Stimulated activated CD4-positive, alpha-beta T cell treated with anti-CD3 and anti-CD28 coated beads, TNF-alpha, amount 100 ng/mL, for 24 hours (primary cell): ENCODE measurements at regions not wholly inside any gene's neighbourhood (a gene's known extent, or its start where the extent isn't known, plus 50 kb on each side); places are given as distances from the start of the nearest gene placed in this dataset.

Experiments
- DNase-seq, 3 experiments: peaks; one replicate each; pipeline ENCODE4 v3.0.0-alpha.2; 2020; ENCODE audit warnings: low read depth in 3 of 3

- no peak for DNase-seq
Observed at GRCh38 chr16:64892835-64893785, 228.8 kb downstream of the CDH11 start.

GRCh38 chr16:64889446-64889845, 232.4 kb downstream of the CDH11 start:
- no peak for DNase-seq

- no peak for DNase-seq
Observed at GRCh38 chr16:64887651-64888050, 234.2 kb downstream of the CDH11 start.

GRCh38 chr16:64882078-64882784, 239.6 kb downstream of the CDH11 start:
- DNase-seq: no peak

GRCh38 chr16:64880994-64881393, 240.9 kb downstream of the CDH11 start:
- DNase-seq: no peak

- no peak for DNase-seq
Observed at GRCh38 chr16:64880006-64880405, 241.9 kb downstream of the CDH11 start.

GRCh38 chr16:64878940-64879339, 242.9 kb downstream of the CDH11 start:
- DNase-seq: no peak

GRCh38 chr16:64872101-64872500, 249.8 kb downstream of the CDH11 start:
- DNase-seq: no peak

GRCh38 chr16:64870859-64871258, 251.0 kb downstream of the CDH11 start:
- no peak for DNase-seq

GRCh38 chr16:64869781-64870180, 252.1 kb downstream of the CDH11 start:
- DNase-seq: no peak

GRCh38 chr16:64866021-64866420, 255.8 kb downstream of the CDH11 start:
- DNase-seq: no peak

GRCh38 chr16:64865069-64865696, 256.7 kb downstream of the CDH11 start:
- no peak for DNase-seq

- no peak for DNase-seq
Observed at GRCh38 chr16:64864232-64864809, 257.5 kb downstream of the CDH11 start.

- no peak for DNase-seq
Observed at GRCh38 chr16:64858076-64858475, 263.8 kb downstream of the CDH11 start.

- no peak for DNase-seq
Observed at GRCh38 chr16:64857411-64857810, 264.5 kb downstream of the CDH11 start.

GRCh38 chr16:64853551-64853950, 268.3 kb downstream of the CDH11 start:
- DNase-seq: no peak

GRCh38 chr16:64846966-64847365, 274.9 kb downstream of the CDH11 start:
- DNase-seq: no peak

GRCh38 chr16:64845071-64845470, 276.8 kb downstream of the CDH11 start:
- DNase-seq: no peak

- DNase-seq: no peak
Observed at GRCh38 chr16:64841482-64841881, 280.4 kb downstream of the CDH11 start.

- no peak for DNase-seq
Observed at GRCh38 chr16:64841071-64841470, 280.8 kb downstream of the CDH11 start.

- DNase-seq: no peak
Observed at GRCh38 chr16:64830653-64831052, 291.2 kb downstream of the CDH11 start.

GRCh38 chr16:64829678-64830077, 292.2 kb downstream of the CDH11 start:
- no peak for DNase-seq
